OCI-LY1 (cell line): ENCODE measurements at regions not wholly inside any gene's neighbourhood (a gene's known extent, or its start where the extent isn't known, plus 50 kb on each side); places are given as distances from the start of the nearest gene placed in this dataset.

Source experiments
- EZH2 ChIP-seq: fragments of 200-600 bp; sonication (generic), shearing (Covaris generic); IDR thresholded peaks from 2 replicates; pipeline ENCODE4 v1.8.0; 2017; ENCODE audit warnings: borderline replicate concordance, mixed run types, mild to moderate bottlenecking, antibody characterized with exemption, low read length, moderate library complexity, mixed read lengths
- TF ChIP-seq, protein P1 (sequence below): fragments of 200-600 bp; sonication (generic), shearing (Covaris generic); IDR thresholded peaks from 2 replicates; pipeline ENCODE4 v1.5.1; 2017; ENCODE audit warnings: mild to moderate bottlenecking, antibody characterized with exemption, low read length, moderate library complexity, mixed read lengths

DNA sequence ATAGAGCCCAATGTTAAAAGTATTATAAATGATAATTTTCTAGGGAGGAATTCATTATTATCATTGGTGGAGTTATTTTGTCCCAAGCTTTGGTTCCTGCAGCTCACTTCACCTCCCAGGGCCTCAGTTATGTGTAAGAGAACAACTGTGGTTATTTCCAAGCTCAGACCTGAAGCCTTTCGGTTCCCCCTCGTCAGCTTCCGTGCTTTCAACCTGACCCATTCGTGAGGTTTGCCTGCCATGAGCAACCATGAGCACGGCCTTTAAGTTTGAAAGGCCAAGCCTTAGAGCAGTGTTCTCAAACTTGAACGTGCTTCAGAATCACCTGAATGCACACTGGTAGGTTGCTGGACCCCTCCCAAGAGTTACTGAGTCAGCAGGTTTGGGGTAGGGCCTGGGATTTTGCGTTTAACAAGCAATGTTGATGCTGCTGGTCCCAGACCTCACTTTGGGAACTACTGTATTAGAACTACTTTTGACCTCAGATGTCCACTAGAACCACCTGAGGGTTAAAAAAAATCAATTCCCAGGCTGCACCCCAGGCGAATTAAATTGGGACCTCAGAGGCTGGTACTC is 133.0 kb upstream of the PRMT8 start:
- TF ChIP-seq, protein P1, sequence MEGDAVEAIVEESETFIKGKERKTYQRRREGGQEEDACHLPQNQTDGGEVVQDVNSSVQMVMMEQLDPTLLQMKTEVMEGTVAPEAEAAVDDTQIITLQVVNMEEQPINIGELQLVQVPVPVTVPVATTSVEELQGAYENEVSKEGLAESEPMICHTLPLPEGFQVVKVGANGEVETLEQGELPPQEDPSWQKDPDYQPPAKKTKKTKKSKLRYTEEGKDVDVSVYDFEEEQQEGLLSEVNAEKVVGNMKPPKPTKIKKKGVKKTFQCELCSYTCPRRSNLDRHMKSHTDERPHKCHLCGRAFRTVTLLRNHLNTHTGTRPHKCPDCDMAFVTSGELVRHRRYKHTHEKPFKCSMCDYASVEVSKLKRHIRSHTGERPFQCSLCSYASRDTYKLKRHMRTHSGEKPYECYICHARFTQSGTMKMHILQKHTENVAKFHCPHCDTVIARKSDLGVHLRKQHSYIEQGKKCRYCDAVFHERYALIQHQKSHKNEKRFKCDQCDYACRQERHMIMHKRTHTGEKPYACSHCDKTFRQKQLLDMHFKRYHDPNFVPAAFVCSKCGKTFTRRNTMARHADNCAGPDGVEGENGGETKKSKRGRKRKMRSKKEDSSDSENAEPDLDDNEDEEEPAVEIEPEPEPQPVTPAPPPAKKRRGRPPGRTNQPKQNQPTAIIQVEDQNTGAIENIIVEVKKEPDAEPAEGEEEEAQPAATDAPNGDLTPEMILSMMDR, result no peak
- no peak for TF ChIP-seq EZH2
